CD4-positive, alpha-beta memory T cell (primary cell): ENCODE measurements at regions not wholly inside any gene's neighbourhood (a gene's known extent, or its start where the extent isn't known, plus 50 kb on each side); places are given as distances from the start of the nearest gene placed in this dataset.

ENCODE experiments used
- CTCF ChIA-PET: fragments of 350-600 bp; sonication (Branson Sonifier 250); formaldehyde crosslinking; loops from one replicate; lab custom pipeline; 2021; ENCODE audit warnings: inconsistent platforms; ENCODE audit not compliant: partially characterized antibody; lab: Charles Lee
- POLR2A ChIA-PET: fragments of 350-600 bp; sonication (Branson Sonifier 250); formaldehyde crosslinking; loops from one replicate; lab custom pipeline; 2021; ENCODE audit not compliant: partially characterized antibody; lab: Charles Lee
- DNase-seq, 5 donors: peaks; one replicate each; pipeline versions ENCODE4 v3.0.0 to v3.0.0-alpha.2; 2020 to 2022; ENCODE audit warnings: mixed read lengths in 1 of 5
- H3K27ac ChIP-seq: one replicate; pipeline ENCODE4 v1.7.0; 2013; ENCODE audit warnings: low read depth, low read length
- H3K27me3 ChIP-seq: 2 replicates; pipeline ENCODE4 v1.7.0; 2013; ENCODE audit warnings: mild to moderate bottlenecking, low read length, moderate library complexity; ENCODE audit not compliant: insufficient read depth
- H3K36me3 ChIP-seq: 2 replicates; pipeline ENCODE4 v1.7.0; 2013; ENCODE audit warnings: mild to moderate bottlenecking, low read length, moderate library complexity; ENCODE audit not compliant: insufficient read depth
- H3K4me1 ChIP-seq: 2 replicates; pipeline ENCODE4 v1.7.0; 2013; ENCODE audit warnings: mild to moderate bottlenecking, low read length, moderate library complexity; ENCODE audit not compliant: insufficient read depth
- H3K4me3 ChIP-seq, 2 donors: one replicate each; pipeline ENCODE4 v1.7.0; 2013; ENCODE audit warnings: low read length in 2 of 2, mild to moderate bottlenecking in 1 of 2
- H3K9me3 ChIP-seq, 2 donors: one replicate each; pipeline ENCODE4 v1.7.0; 2013; ENCODE audit warnings: low read length in 2 of 2, control low read depth in 1 of 2; ENCODE audit not compliant: control insufficient read depth in 1 of 2
- H3K27ac Mint-ChIP-seq, 7 donors: one replicate each; pipeline ENCODE4 v1.8.0; 2020 to 2021; ENCODE audit warnings: mixed read lengths in 7 of 7, mild to moderate bottlenecking in 6 of 7, inconsistent platforms in 3 of 7, moderate library complexity in 3 of 7
- H3K27me3 Mint-ChIP-seq, 2 donors: one replicate each; pipeline ENCODE4 v1.8.0; 2020 to 2021; ENCODE audit warnings: mixed read lengths in 2 of 2
- H3K36me3 Mint-ChIP-seq, 2 donors: one replicate each; pipeline ENCODE4 v1.8.0; 2020 to 2021; ENCODE audit warnings: mixed read lengths in 2 of 2, inconsistent platforms in 1 of 2, mild to moderate bottlenecking in 1 of 2
- H3K4me1 Mint-ChIP-seq, 4 donors: one replicate each; pipeline ENCODE4 v1.8.0; 2020 to 2021; ENCODE audit warnings: mixed read lengths in 4 of 4, mild to moderate bottlenecking in 1 of 4
- H3K4me3 Mint-ChIP-seq, 8 donors: one replicate each; pipeline ENCODE4 v1.8.0; 2020 to 2021; ENCODE audit warnings: mixed read lengths in 8 of 8, mild to moderate bottlenecking in 7 of 8, moderate library complexity in 6 of 8, inconsistent platforms in 3 of 8
- H3K9me3 Mint-ChIP-seq, 8 donors: one replicate each; pipeline ENCODE4 v1.8.0; 2020 to 2021; ENCODE audit warnings: mixed read lengths in 8 of 8, mild to moderate bottlenecking in 5 of 8, inconsistent platforms in 3 of 8, moderate library complexity in 1 of 8
- intact Hi-C: fragments of 100-400 bp; cut with micrococcal nuclease; formaldehyde crosslinking; loops from one replicate; pipeline ENCODE4 v1.15.1; 2023

DNA sequence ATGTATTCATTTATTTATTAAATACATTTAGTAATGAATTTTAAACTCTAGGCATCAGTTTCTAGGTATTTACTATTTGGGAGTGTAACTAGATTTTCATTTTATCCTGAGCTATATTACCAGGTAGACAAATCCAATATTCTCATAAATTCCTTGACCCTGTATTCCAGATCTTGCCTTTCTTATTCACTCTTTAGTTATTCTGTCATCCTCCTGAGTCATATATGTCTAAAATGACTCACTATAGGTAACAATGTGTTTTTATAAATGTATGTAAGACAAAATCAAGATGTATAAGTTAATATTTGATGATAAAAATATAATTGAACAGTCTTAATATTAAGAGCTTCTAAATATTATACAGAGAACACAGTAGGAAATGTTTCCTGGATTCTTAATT is 642.1 kb upstream of the NRSN1 start:
- POLR2A ChIA-PET, result no interaction called here
- Mint-ChIP-seq H3K27me3 (no peaks in the 10 kb centered on the region), H3K4me3 (no peak overlapping the region), H3K27ac (no peak overlapping the region), H3K4me1 (no peaks in the 10 kb centered on the region), H3K36me3 (no peaks in the 10 kb centered on the region), H3K9me3 (peaks cover 0 to 11% (median 4%) of the 10 kb centered on the region in 8 donors)
- intact Hi-C loops, result no loop called here
- no peak for DNase-seq
- Histone ChIP-seq H3K4me1 (no peaks in the 10 kb centered on the region), H3K36me3 (no peaks in the 10 kb centered on the region), H3K27me3 (no peaks in the 10 kb centered on the region), H3K4me3 (no peak overlapping the region), H3K27ac (no peak overlapping the region), H3K9me3 (no peaks in the 10 kb centered on the region)
- CTCF ChIA-PET, result no interaction called here

GRCh38 chr6:23494367-23494766 is 631.6 kb upstream of the NRSN1 start:
- H3K36me3 Mint-ChIP-seq, result no peaks in the 10 kb centered on the region
- H3K4me3 Mint-ChIP-seq, result no peak overlapping the region
- intact Hi-C loops, result no loop called here
- POLR2A ChIA-PET, result no interaction called here
- H3K4me3 ChIP-seq, result no peak overlapping the region
- DNase-seq, result no peak
- no peak overlapping the region for H3K27ac ChIP-seq
- no peaks in the 10 kb centered on the region for H3K9me3 ChIP-seq
- no peaks in the 10 kb centered on the region for H3K4me1 Mint-ChIP-seq
- H3K27me3 ChIP-seq, result no peaks in the 10 kb centered on the region
- no peaks in the 10 kb centered on the region for H3K27me3 Mint-ChIP-seq
- peaks cover 0 to 26% (median 11%) of the 10 kb centered on the region in 8 donors for H3K9me3 Mint-ChIP-seq
- CTCF ChIA-PET, result interaction anchor here (0.7 kb wide), 1 partner anchor 8 kb away, joined by 3 read pairs; no protein-coding TSS in a partner anchor
- H3K4me1 ChIP-seq, result no peaks in the 10 kb centered on the region
- H3K27ac Mint-ChIP-seq, result no peak overlapping the region
- H3K36me3 ChIP-seq, result no peaks in the 10 kb centered on the region

GRCh38 chr6:23498013-23498412 is 628.0 kb upstream of the NRSN1 start:
- POLR2A ChIA-PET, result no interaction called here

GRCh38 chr6:23499549-23499948 is 626.5 kb upstream of the NRSN1 start:
- H3K27me3 ChIP-seq, result no peaks in the 10 kb centered on the region
- no peak overlapping the region for H3K27ac ChIP-seq
- H3K4me1 ChIP-seq, result no peaks in the 10 kb centered on the region
- Mint-ChIP-seq H3K36me3 (no peaks in the 10 kb centered on the region), H3K27me3 (no peaks in the 10 kb centered on the region), H3K4me3 (no peak overlapping the region), H3K4me1 (no peaks in the 10 kb centered on the region), H3K9me3 (peaks cover 0 to 12% (median 1%) of the 10 kb centered on the region in 8 donors), H3K27ac (no peak overlapping the region)
- ChIA-PET POLR2A (no interaction called here), CTCF (no interaction called here)
- H3K4me3 ChIP-seq, result no peak overlapping the region
- no peaks in the 10 kb centered on the region for H3K9me3 ChIP-seq
- H3K36me3 ChIP-seq, result no peaks in the 10 kb centered on the region
- no peak for DNase-seq
- intact Hi-C loops, result no loop called here

More at GRCh38 chr6:23498013-23498412, 628.0 kb upstream of the NRSN1 start:
- no peak overlapping the region for H3K4me3 ChIP-seq
- no peaks in the 10 kb centered on the region for H3K4me1 Mint-ChIP-seq
- DNase-seq, result no peak
- no peaks in the 10 kb centered on the region for H3K4me1 ChIP-seq
- H3K4me3 Mint-ChIP-seq, result no peak overlapping the region
- no peaks in the 10 kb centered on the region for H3K36me3 Mint-ChIP-seq
- intact Hi-C loops, result no loop called here
- H3K9me3 Mint-ChIP-seq, result peaks cover 0 to 12% (median 3%) of the 10 kb centered on the region in 8 donors
- no peak overlapping the region for H3K27ac ChIP-seq
- no peaks in the 10 kb centered on the region for H3K9me3 ChIP-seq
- no peaks in the 10 kb centered on the region for H3K27me3 ChIP-seq
- no peak overlapping the region for H3K27ac Mint-ChIP-seq
- H3K27me3 Mint-ChIP-seq, result no peaks in the 10 kb centered on the region
- CTCF ChIA-PET, result no interaction called here
- H3K36me3 ChIP-seq, result no peaks in the 10 kb centered on the region

GRCh38 chr6:23503173-23503572 is 622.8 kb upstream of the NRSN1 start:
- POLR2A ChIA-PET, result no interaction called here
- no peak overlapping the region for H3K27ac ChIP-seq
- CTCF ChIA-PET, result interaction anchor here (1.1 kb wide), 1 partner anchor 9 kb away, joined by 3 read pairs; no protein-coding TSS in a partner anchor
- no peaks in the 10 kb centered on the region for H3K27me3 ChIP-seq
- H3K36me3 Mint-ChIP-seq, result no peaks in the 10 kb centered on the region
- peaks cover 0 to 13% (median 3%) of the 10 kb centered on the region in 8 donors for H3K9me3 Mint-ChIP-seq
- H3K9me3 ChIP-seq, result no peaks in the 10 kb centered on the region
- no peak overlapping the region for H3K4me3 ChIP-seq
- no peaks in the 10 kb centered on the region for H3K4me1 ChIP-seq
- no peaks in the 10 kb centered on the region for H3K4me1 Mint-ChIP-seq
- H3K27me3 Mint-ChIP-seq, result no peaks in the 10 kb centered on the region
- intact Hi-C loops, result no loop called here
- H3K4me3 Mint-ChIP-seq, result no peak overlapping the region
- no peaks in the 10 kb centered on the region for H3K36me3 ChIP-seq
- DNase-seq, result no peak
- H3K27ac Mint-ChIP-seq, result no peak overlapping the region

GRCh38 chr6:23505026-23505425 is 621.0 kb upstream of the NRSN1 start:
- ChIA-PET POLR2A (no interaction called here), CTCF (no interaction called here)
- H3K36me3 ChIP-seq, result no peaks in the 10 kb centered on the region
- H3K9me3 ChIP-seq, result no peaks in the 10 kb centered on the region
- H3K4me3 ChIP-seq, result no peak overlapping the region
- H3K27ac ChIP-seq, result no peak overlapping the region
- peaks cover 0 to 9% (median 5%) of the 10 kb centered on the region in 8 donors for H3K9me3 Mint-ChIP-seq
- H3K4me1 ChIP-seq, result no peaks in the 10 kb centered on the region
- DNase-seq, result no peak
- H3K36me3 Mint-ChIP-seq, result no peaks in the 10 kb centered on the region
- intact Hi-C loops, result no loop called here
- no peaks in the 10 kb centered on the region for H3K27me3 Mint-ChIP-seq
- H3K4me3 Mint-ChIP-seq, result no peak overlapping the region
- H3K27me3 ChIP-seq, result no peaks in the 10 kb centered on the region
- no peak overlapping the region for H3K27ac Mint-ChIP-seq
- H3K4me1 Mint-ChIP-seq, result no peaks in the 10 kb centered on the region

DNA sequence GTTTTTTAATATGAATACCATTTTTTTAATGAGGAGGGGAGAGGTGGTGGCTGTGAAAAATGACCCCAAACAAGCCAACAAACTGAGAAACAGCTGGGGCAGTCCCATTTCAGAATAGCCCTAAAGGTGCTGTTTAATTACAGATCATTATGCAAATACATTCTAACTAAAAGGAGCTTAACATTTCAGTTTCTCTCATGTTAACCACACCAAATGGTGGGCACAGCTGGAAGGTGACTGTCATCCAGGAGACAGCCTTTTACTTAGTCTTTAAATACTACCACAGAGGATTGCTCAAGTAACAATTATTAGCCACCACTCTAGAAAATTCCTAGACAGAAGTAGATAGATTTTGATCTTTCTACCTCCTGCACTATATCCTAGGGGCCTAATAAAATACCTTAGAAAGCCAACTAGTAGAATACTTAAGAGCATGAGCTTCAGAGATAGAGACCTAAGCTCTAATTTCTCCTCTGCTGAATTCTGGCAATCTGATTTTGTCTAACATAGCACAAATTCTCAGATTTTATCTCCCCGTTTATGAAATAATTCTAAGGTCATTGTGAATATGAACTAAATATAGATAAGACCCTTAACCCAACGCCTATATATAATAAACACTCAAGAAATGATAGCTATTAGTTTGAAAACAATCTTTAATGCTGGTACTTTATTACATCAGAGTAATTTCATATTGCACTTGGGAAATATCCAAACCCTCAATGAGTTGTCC is 615.1 kb upstream of the NRSN1 start:
- no peaks in the 10 kb centered on the region for H3K4me1 Mint-ChIP-seq

More for the DNA sequence above, 615.1 kb upstream of the NRSN1 start:
- POLR2A ChIA-PET, result no interaction called here
- no peak overlapping the region for H3K27ac ChIP-seq
- H3K9me3 Mint-ChIP-seq, result peaks cover 0 to 9% (median 4%) of the 10 kb centered on the region in 8 donors
- H3K4me3 ChIP-seq, result no peak overlapping the region
- DNase-seq, result no peak
- CTCF ChIA-PET, result no interaction called here
- H3K27me3 Mint-ChIP-seq, result no peaks in the 10 kb centered on the region
- H3K36me3 ChIP-seq, result no peaks in the 10 kb centered on the region
- no peaks in the 10 kb centered on the region for H3K9me3 ChIP-seq
- no peak overlapping the region for H3K4me3 Mint-ChIP-seq
- no peaks in the 10 kb centered on the region for H3K4me1 ChIP-seq
- no peaks in the 10 kb centered on the region for H3K27me3 ChIP-seq
- no peak overlapping the region for H3K27ac Mint-ChIP-seq
- intact Hi-C loops, result no loop called here
- no peaks in the 10 kb centered on the region for H3K36me3 Mint-ChIP-seq
